Kidney epithelial cell (primary cell): ENCODE measurements at regions not wholly inside any gene's neighbourhood (a gene's known extent, or its start where the extent isn't known, plus 50 kb on each side); places are given as distances from the start of the nearest gene placed in this dataset.

ENCODE experiments used
- DNase-seq: peaks from one replicate; pipeline ENCODE4 v3.0.0-alpha.2; 2010; ENCODE audit warnings: low read depth
- H3K27me3 ChIP-seq: 2 replicates; pipeline ENCODE4 v1.6.0; 2011; ENCODE audit warnings: low read length; ENCODE audit not compliant: control insufficient read depth, insufficient read depth
- H3K36me3 ChIP-seq: 2 replicates; pipeline ENCODE4 v1.5.1; 2011; ENCODE audit warnings: low read length; ENCODE audit not compliant: control insufficient read depth, insufficient read depth
- H3K4me3 ChIP-seq: 2 replicates; pipeline ENCODE4 v1.5.1; 2011; ENCODE audit warnings: low read depth, mild to moderate bottlenecking, control low read depth, low read length
- TF ChIP-seq, protein P1 (sequence below): IDR thresholded peaks from 2 replicates; pipeline ENCODE4 v1.5.1; 2011; ENCODE audit warnings: mild to moderate bottlenecking, moderate library complexity, low read length, control low read depth, inconsistent platforms; ENCODE audit not compliant: insufficient read depth, poor library complexity, severe bottlenecking

- no peak for DNase-seq
- H3K27me3 ChIP-seq: peaks cover 2% of the 10 kb centered on the region
- H3K4me3 ChIP-seq: no peak overlapping the region
- no peaks in the 10 kb centered on the region for H3K36me3 ChIP-seq
- TF ChIP-seq, protein P1, sequence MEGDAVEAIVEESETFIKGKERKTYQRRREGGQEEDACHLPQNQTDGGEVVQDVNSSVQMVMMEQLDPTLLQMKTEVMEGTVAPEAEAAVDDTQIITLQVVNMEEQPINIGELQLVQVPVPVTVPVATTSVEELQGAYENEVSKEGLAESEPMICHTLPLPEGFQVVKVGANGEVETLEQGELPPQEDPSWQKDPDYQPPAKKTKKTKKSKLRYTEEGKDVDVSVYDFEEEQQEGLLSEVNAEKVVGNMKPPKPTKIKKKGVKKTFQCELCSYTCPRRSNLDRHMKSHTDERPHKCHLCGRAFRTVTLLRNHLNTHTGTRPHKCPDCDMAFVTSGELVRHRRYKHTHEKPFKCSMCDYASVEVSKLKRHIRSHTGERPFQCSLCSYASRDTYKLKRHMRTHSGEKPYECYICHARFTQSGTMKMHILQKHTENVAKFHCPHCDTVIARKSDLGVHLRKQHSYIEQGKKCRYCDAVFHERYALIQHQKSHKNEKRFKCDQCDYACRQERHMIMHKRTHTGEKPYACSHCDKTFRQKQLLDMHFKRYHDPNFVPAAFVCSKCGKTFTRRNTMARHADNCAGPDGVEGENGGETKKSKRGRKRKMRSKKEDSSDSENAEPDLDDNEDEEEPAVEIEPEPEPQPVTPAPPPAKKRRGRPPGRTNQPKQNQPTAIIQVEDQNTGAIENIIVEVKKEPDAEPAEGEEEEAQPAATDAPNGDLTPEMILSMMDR: peak; percentile 34
Observed at GRCh38 chr10:117741524-117741923, 199.0 kb downstream of the EMX2 start.

DNA sequence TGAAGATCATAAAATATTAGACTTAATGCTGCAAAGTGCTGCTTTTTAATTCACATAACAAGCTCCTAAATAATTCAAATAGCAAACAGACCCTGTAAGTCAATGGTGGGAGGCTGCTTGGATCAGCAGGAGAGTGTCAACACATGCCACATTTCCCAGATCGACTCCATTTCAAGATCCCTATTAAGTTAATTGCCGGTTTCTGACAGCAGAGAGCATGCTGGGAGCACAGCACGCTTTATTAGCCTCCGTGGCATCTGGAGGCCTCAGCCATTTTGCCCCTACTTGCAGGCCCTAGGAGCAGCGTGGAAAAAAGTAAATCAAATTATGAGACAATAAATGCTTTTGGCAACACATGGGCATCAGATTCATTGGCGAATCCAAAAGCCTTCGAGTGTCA lies 201.0 kb downstream of the EMX2 start:
- DNase-seq: no peak

GRCh38 chr10:117745301-117745700 lies 202.8 kb downstream of the EMX2 start:
- TF ChIP-seq, protein P1: no peak
- Histone ChIP-seq H3K4me3 (no peak overlapping the region), H3K27me3 (peaks cover 2% of the 10 kb centered on the region), H3K36me3 (no peaks in the 10 kb centered on the region)
- no peak for DNase-seq

More for the DNA sequence above, 201.0 kb downstream of the EMX2 start:
- TF ChIP-seq, protein P1: no peak
- Histone ChIP-seq H3K27me3 (peaks cover 2% of the 10 kb centered on the region), H3K36me3 (no peaks in the 10 kb centered on the region), H3K4me3 (no peak overlapping the region)

DNA sequence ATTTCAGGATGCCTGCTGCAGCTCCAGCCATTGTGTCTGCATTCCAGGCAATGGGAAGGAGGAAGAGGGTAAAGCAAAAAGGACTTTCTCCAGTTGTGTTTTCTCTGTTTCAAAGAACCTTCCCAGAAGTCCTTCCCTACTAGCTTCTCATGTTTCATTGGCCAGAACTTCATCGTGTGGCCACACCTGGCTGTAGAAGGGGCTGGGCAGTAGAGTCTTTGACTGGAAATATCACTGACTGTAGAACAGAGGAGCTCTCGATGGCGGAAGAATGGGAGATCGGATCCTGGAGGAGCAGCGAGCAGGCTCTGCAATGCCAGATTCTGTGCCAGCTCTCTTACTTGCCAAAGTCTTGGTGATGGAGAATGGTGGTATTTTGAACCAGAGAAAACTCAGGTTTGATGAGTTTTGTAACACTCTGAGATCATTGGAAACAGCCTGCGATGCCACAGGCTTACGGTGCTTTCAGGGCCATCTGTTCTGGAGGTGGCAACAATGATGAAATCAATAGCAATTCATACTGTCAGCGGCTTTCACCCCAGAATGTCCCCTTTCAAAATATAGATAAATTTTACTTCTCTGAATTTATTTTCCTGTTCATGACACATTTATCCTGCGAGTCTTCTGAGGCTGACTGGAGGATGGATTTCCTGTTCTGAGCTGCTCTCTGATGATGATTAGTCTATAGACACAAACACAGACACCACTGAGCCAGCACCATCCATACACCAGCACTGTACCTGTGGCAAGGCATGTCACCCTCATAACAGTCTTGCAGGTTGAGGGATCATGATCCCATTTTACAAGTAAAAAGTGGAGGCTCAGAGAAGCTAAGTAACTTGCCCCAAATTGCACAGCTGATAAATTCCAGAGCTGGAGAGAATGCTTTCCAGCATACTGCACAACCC lies 204.2 kb downstream of the EMX2 start:
- H3K27me3 ChIP-seq: peaks cover 2% of the 10 kb centered on the region
- no peak overlapping the region for H3K4me3 ChIP-seq
- no peak for DNase-seq
- H3K36me3 ChIP-seq: no peaks in the 10 kb centered on the region
- TF ChIP-seq, protein P1: no peak

DNA sequence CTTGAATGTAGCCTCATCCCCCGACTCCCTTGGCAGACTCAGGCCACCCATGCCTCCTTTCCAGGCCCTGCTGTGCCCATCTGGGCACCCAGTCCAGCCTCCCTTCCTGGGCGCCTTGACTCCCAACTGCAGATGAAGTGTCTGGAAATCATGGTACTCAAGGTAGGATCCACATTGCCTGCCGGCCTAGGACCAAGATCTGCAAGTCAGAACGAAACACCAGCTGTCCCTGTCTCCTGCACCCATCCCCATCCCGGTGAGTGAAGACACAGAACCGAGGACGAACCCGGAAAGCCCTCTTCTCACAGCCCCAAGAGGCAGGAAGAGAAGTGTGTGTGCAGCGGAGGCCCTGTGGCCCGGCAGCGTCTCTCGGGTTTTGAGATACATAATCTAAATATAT lies 205.1 kb downstream of the EMX2 start:
- TF ChIP-seq, protein P1: no peak
- Histone ChIP-seq H3K4me3 (no peak overlapping the region), H3K36me3 (no peaks in the 10 kb centered on the region), H3K27me3 (peaks cover 2% of the 10 kb centered on the region)
- DNase-seq: no peak
